GM12874 (cell line): ENCODE measurements at regions not wholly inside any gene's neighbourhood (a gene's known extent, or its start where the extent isn't known, plus 50 kb on each side); places are given as distances from the start of the nearest gene placed in this dataset.

Experiments used
- CTCF ChIP-seq: IDR thresholded peaks from 2 replicates; pipeline ENCODE4 v1.5.1; 2011; ENCODE audit warnings: low read depth, mild to moderate bottlenecking, control low read depth, low read length, moderate library complexity; ENCODE audit not compliant: insufficient read depth

DNA sequence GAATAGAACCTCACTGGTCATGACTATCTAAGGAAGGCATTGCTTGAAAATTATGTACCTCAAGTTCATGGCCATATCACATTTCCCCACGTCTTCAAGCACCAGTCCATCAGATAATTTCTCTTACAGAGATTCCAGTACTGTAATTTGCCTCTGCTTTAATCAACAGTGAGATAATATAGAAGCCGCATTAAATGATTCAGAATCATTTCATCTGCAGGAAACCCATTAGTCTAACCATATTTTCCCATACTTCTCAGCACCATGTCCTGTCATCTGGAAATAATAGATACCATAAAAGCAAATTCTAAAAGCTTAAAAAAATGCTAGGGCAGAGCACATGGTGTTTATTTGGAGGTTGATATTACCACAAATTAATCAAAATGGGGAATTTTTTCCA lies 310.3 kb upstream of the SLIT2 start:
- no peak for TF ChIP-seq CTCF

DNA sequence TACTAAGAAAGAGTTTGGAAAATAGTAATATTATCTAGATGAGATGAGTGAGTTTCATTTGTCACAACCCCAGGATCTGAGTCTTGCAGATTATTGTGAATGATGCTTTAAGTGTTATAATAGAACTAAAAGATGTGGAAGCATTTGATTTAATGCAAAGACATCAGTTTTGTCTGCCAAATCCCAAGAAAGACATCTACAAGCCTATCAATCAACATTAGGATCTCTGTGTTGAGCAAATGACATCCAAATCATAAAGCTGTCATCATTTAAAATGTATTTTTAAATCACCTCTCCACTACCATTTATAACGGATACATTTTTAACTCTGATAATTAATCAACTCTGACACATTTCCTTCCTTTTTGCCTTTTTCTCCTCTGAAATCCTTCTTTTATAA lies 310.8 kb upstream of the SLIT2 start:
- no peak for TF ChIP-seq CTCF

DNA sequence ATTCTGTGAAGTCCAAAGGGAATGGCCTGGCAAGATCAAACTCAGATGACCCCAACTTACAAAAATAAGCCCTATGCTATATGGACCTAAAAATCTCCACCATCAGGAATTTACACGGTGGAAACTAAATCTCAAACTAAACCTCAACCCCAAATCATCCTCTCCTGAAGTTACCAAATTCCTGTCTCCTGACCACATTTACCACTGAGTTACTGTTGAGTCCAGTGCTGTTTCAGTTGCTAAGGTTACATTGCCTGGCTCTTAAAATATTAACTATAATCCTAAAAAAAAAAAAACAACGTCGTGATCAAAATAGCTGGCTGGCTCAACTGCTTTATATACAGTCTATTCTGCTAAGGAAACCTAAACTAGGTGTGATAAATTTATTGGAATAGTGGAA lies 315.2 kb upstream of the SLIT2 start:
- TF ChIP-seq CTCF, result no peak

DNA sequence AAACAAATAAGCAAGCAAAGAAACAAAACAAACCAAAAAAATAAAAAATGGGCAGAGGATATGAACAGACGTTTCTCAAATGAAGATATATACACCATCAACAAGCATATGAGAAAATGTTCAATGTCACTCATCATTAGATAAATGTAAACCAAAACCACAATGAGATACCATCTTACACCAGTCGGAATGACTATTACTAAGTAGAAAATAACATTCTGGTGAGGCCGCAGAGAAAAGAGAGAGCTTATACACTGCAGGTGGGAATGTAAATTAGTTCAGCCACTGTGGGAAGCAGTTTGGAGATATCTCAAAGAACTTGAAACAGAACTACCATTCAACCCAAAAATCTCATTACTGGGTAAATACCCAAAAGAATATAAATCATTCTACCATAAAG lies 321.0 kb upstream of the SLIT2 start:
- no peak for TF ChIP-seq CTCF

GRCh38 chr4:19927381-19927780 lies 324.3 kb upstream of the SLIT2 start:
- no peak for TF ChIP-seq CTCF

DNA sequence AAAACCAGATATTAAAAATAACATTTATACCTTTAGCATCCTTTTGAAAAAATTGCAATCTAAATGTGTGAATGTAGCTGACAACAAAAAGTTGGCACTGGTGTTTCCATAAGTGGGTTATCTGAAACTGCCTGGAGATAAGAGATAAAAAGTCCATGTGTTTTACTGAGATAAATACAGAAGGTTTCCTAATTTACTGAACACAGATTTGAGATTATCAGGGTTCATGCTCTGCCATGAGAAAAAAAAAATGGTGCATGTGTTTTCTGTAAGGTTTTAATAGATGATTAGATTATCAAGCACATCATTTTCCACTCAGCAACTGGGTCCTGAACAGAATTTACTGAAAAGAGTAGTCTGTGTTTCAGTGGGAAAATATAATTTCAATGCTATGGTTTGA lies 326.2 kb upstream of the SLIT2 start:
- TF ChIP-seq CTCF, result no peak

- TF ChIP-seq CTCF, result no peak
These were observed 326.9 kb upstream of the SLIT2 start for GRCh38 chr4:19924761-19925160.

GRCh38 chr4:19915276-19915675 lies 336.4 kb upstream of the SLIT2 start:
- no peak for TF ChIP-seq CTCF
